GM18909 (cell line): ENCODE measurements at regions not wholly inside any gene's neighbourhood (a gene's known extent, or its start where the extent isn't known, plus 50 kb on each side); places are given as distances from the start of the nearest gene placed in this dataset.

ENCODE experiments used
- ATAC-seq: cut with Tn5 transposase; IDR thresholded peaks from one replicate; pipeline ENCODE4 v1.9.1; 2021; ENCODE audit warnings: mild to moderate bottlenecking; ENCODE audit not compliant: unreplicated experiment, poor library complexity

DNA sequence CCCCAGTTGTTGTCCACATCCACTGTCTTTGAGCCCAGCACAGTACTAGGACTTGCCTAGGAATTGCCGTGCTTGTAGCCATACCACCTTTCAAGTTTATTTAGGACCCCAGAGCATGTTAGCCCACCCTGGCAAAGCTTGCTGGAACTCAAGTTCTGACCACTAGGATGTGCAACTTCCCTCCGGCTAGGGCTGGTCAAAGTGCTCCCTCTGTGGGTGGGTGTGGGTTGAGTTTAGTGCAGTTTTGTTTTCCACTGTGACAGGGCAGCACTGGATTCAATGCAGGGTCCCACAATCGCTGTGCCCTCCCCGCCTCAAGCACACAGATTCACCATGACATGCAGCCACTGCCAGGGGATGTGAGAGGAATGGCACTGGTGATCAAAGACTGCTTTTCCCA lies 96.0 kb downstream of the RASGEF1B start:
- no peak for ATAC-seq

- ATAC-seq = no peak
Observed at GRCh38 chr4:81369886-81370285, 101.8 kb downstream of the RASGEF1B start.

GRCh38 chr4:81366779-81367178 lies 104.9 kb downstream of the RASGEF1B start:
- ATAC-seq = no peak

DNA sequence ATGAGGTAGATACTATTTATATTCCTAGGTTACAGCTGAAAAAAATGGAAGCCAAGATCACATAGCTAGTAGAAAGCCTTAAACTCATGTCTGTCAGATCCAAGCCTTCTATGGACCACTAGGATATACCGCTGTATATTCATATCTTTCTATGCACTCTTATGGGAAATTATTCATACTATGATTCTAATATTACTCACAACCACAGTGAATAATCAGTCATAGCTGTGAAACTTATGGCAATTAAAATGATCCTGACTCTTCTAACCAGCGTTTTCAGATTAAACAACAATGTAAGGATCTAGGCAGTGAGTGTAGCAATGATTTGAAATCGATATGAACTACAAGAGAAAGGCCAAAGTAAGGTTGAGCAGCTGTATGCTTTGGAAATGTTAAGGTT lies 111.0 kb downstream of the RASGEF1B start:
- ATAC-seq = no peak

GRCh38 chr4:81359207-81359606 lies 112.5 kb downstream of the RASGEF1B start:
- ATAC-seq = no peak

DNA sequence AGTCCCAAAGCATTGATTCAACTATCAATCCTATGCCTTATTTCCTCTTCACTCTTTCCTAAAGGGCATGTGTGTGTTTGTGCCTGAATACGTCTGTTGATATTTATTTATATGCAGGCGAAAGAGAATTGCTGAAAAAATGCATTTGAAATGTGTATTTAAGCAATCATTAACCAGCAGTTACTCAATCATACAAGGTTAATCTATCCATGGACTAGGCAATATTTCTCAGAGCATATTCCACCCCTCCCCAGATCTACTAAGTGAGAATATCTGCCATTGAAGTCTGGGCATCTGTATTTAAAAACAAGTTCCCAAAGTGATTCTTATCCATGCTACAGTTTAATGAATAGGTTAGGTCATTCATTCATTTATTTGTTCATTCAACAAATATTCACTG lies 113.6 kb downstream of the RASGEF1B start:
- no peak for ATAC-seq

GRCh38 chr4:81356621-81357020 lies 115.1 kb downstream of the RASGEF1B start:
- no peak for ATAC-seq

- ATAC-seq = no peak
Observed at GRCh38 chr4:81355136-81355535, 116.6 kb downstream of the RASGEF1B start.

DNA sequence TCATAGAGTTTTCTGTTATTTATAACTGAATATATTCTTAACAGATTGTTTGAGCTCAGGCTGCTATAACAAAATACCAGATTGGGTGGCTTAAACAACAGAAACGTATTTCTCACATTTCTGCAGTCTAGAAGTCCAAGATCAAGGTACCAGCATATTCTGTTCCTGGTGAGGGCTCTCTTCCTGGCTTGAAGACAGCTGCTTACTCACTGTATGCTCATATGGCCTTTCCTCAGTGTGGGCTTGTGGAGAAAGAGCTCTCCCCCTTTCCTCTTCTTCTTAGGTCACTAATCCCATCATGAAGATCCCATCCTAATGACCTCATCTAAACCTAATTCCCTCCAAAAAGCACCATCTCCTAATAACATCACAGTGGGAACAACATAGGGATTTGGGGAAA lies 117.8 kb downstream of the RASGEF1B start:
- ATAC-seq = no peak

- no peak for ATAC-seq
Observed at GRCh38 chr4:81352446-81352835, 119.3 kb downstream of the RASGEF1B start.

GRCh38 chr4:81351654-81352445 lies 119.9 kb downstream of the RASGEF1B start:
- ATAC-seq = peak; percentile 85

- ATAC-seq = no peak
Observed at GRCh38 chr4:81350040-81350439, 121.7 kb downstream of the RASGEF1B start.

- no peak for ATAC-seq
Observed at GRCh38 chr4:81348778-81349094, 123.0 kb downstream of the RASGEF1B start.

- ATAC-seq = no peak
Observed at GRCh38 chr4:81348086-81348777, 123.5 kb downstream of the RASGEF1B start.

DNA sequence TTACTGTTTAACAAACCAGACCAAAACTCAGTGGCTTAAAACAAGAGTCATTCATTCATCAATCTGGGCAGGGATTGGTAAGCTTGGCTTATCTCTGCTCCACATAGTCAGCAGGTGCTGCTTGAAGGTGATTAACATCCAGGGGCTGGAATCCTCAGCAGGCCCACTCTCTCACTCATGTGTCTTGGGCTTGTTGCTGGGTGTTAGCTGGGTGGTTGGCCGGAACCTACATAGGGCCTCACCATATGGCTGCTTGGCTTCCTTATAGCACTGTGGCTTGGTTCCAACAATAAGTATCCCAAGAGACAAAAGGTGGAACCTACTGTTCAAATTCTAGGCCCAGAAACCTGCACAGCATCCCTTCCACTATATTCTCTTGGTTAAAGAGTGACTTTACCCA lies 125.0 kb downstream of the RASGEF1B start:
- no peak for ATAC-seq

GRCh38 chr4:81343536-81343935 lies 128.2 kb downstream of the RASGEF1B start:
- no peak for ATAC-seq

GRCh38 chr4:81343046-81343445 lies 128.0 kb upstream of the PRKG2 start:
- no peak for ATAC-seq

DNA sequence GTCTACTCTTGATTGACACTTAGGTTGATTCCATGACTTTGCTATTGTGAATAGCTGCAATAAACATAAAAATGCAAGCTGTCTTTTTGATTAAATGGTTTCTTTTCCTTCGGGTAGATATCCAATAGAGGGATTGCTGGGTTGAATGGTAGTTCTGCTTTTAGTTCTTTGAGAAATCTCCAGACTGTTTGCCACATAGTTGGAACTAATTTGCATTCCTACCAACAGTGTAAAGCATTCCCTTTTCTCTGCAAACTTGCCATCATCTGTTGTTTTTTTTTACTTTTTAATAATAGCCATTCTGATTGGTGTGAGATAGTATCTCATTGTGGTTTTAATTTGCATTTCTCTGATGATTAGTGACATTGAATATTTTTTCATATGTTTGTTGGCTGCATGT lies 122.2 kb upstream of the PRKG2 start:
- no peak for ATAC-seq

DNA sequence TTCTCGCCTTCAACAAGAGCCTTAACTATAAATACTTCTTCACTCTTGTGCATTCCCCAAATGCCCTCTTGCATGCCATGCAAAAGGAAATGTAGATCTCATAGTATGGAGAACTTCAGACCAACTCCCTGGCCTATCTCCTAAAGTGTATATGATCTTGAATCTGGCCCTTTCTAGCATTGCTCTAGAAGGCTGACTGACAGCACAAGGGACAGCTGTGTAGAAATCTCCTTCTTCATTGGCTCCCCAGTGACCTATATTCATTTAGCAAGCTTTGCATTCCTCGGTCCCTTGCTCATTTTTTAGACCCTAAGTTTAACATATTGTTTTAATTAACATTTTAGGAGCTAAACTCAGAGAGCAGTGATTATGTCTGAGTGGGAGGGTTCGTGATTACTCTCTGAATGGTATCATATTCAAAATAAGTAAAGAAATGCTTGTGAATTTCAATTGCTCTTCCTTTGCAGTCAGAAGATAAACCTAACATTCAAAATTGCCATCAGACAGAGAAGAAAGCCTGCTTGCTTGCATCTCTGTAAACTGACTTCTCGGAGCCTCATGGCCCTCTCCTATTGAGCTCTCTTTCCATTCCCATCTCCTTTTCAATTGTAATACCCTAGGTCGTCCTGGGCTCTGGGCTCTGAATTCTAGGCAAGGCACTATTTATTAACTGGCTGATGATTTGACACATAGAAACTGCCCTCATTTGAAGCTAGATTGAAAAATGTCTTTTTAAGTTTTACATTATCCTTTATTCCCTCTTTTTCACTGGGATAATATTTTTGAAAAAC lies 120.3 kb upstream of the PRKG2 start:
- ATAC-seq = no peak

DNA sequence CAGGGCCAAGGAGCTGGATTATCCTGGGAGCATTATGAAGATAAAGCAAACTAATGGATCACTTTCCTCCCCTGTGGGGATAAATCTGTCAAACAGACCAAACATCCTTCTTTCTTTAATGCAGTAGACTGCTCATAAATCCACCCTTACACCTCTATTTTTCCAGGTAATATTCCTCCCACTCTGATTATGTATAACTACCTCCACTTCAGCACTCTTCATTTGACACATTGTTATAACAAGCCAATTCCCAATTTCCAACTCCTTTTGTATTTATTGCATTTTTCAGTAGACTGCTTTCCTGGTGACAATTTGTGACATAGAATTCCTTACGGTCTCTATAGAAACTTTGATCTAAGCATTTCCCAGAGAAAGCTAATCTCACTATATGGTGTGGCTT lies 115.0 kb upstream of the PRKG2 start:
- no peak for ATAC-seq

- no peak for ATAC-seq
Observed at GRCh38 chr4:81326581-81326980, 111.6 kb upstream of the PRKG2 start.
